ENCODE measurements at regions not wholly inside any gene's neighbourhood (a gene's known extent, or its start where the extent isn't known, plus 50 kb on each side); places are given as distances from the start of the nearest gene placed in this dataset.

DNA sequence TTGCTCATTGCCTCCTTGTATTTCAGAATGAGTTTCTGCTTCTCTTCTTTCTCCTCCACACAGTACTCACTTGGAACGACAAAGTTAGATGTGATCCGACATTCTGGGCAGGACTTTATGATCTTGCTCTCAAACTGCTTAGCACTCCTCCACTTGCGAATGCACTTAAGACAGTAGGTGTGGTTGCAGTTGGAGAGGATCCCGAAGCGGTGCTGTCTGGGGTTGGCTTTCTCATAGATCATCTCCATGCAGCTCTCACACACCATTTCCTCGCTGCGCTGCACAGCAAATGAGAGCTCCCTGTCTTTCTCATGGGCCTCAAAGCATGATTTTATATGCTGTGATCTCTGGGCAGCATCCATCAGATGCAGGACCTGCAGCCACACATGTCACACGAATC is 245.7 kb downstream of the C12orf50 start:
- DNase-seq = no peak

DNA sequence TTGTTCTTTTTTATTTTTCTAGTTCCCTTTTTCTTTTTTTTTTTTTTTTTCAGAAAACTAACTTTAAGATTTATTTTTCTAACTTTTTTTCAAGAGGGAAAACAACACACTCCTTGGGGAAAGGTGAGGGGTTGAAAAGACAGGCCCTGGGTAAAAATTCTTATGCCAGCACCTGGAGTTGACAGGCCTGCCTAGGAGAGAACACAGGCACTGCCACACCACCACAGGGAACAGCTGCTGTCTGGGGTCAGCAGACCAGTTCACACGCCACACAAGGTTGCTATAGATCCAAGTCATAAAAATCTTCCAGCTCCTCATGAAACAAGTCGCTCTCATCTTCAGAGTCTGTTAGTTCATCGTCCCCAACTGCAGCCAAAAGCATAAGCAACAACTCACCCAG is 246.4 kb downstream of the C12orf50 start:
- no peak for DNase-seq

DNA sequence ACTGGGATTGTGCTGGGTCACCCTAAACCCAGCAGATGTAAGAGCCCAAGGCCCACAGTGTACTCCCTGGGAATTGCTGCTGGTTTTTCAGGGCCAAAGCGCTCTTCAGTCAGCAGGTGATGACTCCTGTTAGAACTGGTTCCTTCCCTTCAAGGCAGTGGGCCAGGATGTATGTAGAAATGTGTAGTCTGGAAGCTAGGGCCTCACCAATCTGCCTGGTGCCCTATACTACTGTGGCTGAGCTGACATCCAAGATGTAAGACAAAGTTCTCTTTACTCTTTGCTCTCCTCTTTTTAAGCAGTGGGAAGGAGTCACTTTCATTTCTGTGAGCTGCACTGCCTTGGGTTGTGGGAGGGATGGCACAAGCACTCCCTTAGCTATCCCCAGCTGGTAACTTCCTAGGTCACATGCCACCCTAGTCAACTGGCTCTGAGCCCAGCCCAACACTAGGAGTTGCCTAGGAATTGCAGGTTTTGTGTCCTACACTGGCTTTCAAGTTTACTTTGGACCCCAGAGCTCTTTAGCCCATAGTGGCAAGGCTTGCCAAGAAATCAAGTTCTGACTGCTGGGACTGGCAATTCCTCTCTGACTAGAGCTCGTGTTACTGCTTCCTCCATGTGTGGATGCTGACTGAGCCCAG is 249.2 kb downstream of the C12orf50 start:
- peak; percentile 61 for DNase-seq

DNA sequence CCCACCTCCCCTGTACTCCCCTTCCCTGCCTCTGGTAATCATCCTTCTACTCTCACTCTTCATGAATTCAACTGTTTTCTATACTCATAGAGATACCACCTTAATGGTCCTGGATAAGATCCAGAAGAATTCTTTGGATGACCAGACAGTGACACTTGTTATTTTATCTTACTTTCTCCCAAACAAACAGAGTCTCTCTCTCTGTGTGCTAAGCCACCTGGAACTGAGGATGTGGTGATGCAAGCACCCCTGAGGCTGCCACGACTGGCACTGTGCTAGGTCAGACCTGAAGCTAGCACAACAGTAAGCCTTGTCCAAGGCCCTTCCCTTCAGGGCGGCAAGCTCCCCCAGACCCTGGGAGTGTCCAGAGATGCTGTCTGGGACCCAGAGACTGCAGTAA is 250.2 kb downstream of the C12orf50 start:
- DNase-seq = no peak

DNA sequence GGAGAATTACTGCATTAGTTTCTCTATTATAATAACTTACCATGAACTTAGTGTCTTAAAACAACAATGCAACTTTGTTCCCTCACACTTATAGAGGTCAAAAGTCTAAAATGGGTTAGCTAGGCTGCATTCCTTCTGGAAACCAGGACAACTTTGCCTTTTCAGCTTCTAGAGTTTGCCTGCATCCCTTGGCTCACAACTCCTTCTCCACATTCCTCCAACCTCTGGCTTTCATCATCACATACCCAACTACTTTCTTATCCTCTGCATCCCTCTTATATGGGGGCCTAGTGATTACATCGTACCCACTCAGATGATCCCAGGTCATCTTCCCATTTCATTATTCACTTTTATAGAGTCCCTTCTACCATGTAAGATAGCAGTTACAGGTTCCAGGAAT is 251.1 kb downstream of the C12orf50 start:
- no peak for DNase-seq

DNA sequence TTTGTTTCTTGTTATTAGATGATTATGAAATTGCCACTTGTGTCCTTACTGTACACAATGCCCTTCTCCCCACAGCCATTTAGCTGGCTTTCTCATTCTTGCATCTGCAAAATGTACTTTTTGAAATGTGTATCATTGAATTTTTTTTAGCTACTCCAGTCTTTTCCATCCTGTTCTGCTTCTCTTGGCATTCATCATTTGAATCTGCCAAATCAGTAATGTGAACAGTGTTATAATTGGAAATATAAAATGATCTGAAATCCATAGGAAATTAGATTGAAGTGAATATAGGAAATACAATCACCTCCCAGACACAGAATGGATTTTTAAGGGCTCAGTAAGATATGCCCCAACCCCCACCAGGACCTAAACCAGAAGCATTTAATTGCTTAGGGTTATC is 253.4 kb downstream of the C12orf50 start:
- DNase-seq = no peak

DNA sequence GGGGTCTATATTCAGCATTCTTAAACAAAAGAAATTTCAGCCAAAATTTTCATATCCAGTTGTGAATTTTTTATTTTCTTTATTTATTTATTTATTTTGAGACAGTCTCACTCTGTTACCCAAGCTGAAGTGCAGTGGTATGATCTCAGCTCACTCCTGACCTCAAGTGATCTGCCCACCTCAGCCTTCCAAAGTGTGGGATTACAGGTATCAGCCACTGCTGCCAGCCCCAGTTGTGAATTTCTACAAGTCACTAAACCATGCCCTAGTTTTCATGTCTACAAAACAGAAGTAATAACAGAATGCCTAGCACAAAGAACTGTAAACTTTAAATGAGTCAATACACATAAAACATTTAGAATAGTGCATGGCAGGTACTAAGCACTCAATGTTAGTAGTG is 254.2 kb downstream of the C12orf50 start:
- no peak for DNase-seq

GRCh38 chr12:87772401-87772800 is 256.8 kb downstream of the C12orf50 start:
- DNase-seq = no peak

- no peak for DNase-seq
These were observed 260.5 kb downstream of the C12orf50 start for GRCh38 chr12:87768501-87769287.

DNA sequence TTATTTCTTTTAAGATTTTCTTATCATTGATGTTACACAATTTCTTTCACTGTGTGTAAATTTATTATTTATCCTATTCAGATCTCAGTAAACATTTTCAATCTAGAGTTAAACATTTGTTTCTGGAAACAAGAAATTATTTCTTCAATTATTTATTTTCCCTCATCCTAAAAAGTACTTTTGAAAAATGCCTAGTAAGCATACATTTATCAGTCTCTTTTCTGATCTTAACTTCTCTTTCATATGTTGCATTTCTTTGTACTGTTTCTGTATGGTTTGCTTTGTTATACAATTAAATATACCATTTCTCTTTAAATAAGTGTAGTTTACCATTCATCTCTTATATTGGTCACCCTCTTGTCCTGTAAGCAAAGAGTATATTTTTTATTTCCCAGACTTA is 263.2 kb downstream of the C12orf50 start:
- DNase-seq = no peak

GRCh38 chr12:87760943-87761342 is 268.3 kb downstream of the C12orf50 start:
- no peak for DNase-seq

GRCh38 chr12:87758271-87758670 is 270.9 kb downstream of the C12orf50 start:
- DNase-seq = no peak

- DNase-seq = no peak
These were observed 272.5 kb downstream of the C12orf50 start for GRCh38 chr12:87756721-87757120.

DNA sequence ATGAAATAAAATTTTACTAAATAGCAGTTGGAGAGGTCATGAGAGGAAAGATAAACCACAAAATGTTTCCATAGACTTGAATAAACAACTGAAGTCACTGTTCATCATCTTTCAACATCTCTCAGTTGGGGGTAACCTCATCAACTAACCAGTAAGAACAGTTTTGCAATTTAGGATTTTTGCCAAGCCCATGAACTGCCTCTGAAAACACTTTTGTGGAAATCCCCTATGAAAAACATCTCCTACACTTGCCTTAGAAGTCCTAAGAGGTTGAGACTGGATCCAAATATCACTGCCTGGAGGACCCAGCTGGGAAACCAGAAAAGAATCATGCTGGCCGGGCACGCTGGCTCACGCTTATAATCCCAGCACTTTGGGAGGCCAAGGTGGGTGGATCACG is 273.1 kb downstream of the C12orf50 start:
- no peak for DNase-seq

DNA sequence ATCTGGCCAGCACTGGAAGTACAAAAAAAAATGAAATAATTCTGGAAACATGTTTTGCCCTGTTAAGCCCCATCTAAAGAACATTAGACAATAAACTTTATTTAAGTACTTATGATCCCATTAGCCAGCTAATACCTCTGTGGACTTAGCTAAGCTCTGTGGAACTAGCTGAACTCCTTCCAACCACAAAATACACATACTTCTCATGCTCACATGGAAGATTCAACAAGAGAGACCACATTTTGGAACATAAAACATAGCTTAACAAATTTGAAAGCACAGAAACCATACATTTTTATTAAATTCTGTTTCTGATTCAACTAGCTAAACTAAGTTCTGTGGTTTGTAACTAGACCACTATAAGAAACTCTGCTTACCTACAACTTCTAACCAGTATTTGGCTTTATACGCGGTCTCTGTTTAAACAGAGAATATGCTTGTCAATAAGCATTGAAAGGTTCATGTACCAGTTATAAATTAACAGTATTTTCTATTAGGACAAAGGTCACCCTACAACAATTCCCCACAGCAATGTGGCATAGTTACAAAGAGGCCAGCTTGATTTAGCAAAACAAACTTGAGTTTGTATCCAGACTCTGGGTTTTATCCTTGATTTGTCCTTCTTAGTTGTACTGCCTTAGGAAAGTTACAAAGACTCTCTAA is 300.1 kb downstream of the C12orf50 start:
- DNase-seq = no peak

DNA sequence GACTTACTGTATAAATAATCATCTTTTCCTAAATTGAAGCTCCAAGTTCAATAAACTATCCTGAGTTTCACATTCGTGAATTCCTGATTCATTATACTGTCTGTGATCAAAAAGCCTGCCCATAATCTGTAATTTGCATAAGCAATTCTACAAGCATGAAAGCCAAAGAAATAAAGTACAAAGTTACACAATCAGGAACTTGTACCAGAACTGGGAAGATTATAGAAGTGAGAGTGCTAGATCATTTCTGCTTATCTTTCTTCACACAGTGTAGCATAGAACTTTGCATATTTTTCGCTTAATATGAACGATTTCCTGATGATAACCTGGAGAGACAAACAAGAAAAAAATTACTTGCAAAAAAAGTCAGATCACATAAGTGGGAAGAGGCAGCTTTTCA is 308.2 kb downstream of the C12orf50 start:
- DNase-seq = no peak

- peak; percentile 17 for DNase-seq
These were observed 324.8 kb downstream of the C12orf50 start for GRCh38 chr12:87704374-87704773.

- no peak for DNase-seq
These were observed 338.9 kb downstream of the C12orf50 start for GRCh38 chr12:87690236-87690810.

DNA sequence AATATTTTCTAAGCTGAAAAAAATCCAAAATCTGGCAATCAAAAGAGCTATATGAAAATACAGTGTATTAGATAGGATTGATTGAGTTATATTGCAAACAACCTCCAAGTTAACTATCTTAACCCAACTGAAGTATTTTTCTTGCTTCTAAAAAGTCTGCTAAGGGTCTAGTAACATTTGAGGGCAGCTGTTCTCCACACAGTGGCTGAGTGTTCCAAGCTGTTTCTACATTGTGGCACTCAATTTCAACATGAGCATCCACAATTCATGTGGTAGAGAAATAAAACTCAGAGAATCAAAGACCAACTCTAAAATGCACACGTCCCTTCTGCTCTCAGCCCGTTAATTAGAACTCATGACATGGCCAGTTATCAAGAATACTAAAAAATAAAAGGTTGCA is 340.0 kb downstream of the C12orf50 start:
- DNase-seq = no peak

GRCh38 chr12:87687362-87687761 is 341.8 kb downstream of the C12orf50 start:
- DNase-seq = no peak

DNA sequence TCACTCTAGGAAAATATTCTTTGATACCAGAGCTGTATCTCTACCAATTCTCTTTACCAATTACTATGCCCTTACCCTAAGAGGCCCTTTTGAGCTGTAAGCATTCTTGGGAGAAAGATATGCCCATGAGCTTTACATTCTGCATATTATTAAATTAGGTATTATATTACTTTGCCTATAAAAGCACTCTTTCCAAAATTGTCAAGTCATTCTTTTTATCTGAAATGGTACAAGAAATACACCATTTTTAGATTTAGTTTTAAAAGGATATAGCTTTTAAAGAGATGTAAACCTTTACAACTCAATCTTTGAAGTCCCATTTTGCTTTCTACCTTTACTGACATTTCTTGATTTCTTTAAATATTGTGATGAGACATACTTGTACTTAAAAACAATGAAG is 343.5 kb downstream of the C12orf50 start:
- DNase-seq = no peak

DNA sequence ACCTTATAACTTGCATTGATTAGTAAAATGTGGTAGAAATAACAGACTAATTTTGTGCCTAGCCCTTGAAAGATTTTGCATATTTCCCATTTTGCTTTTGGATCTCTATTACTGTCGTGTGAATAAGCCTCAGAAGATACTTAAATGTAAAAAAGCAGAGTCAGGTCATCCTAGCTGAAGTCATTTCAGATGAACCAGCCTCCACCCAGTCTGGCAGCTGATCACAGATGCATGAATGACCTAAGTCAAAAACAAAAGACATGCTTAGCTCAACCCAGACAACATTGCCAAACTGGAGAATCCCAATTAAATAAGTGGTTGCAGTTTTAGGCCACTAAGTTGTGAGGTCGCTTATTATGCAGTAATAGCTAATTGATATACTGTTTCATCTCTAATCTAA is 349.9 kb downstream of the C12orf50 start:
- DNase-seq = peak; percentile 15

DNA sequence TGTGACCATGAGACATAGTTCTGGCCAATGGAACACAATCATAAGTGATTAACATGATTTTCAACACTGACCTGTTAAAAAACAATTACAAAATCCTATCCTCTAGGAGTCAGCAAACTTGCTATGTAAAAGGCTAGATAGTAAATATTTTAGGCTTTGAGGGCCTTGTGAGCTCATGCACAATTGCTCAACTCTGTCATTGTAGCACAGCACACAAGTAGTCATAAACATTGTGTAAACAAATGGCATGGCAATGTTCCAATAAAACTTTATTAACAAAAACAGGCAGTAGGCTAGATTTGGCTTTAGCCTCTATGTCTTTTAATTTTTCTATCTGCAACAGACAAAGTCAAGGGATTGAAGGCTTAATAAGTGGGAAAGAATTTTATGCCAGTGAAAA is 350.7 kb downstream of the C12orf50 start:
- no peak for DNase-seq

DNA sequence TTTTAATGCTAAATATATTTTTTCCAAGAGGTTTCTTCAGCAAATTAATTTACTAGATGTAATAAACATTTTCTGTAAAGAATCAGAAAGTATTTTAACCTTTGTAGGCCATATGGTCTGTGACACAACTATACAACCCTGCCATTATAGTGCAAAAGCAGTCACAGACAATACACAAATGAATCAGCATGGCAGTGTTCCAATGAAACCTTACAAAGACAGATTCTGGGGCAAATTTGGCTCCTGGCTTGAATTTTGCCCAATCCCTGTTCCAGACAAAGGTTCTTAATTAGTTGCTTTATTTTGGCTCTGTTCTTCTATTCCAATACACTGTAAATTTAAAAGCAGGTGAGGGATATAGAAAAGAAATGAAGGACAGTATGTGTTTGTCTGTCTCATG is 352.5 kb downstream of the C12orf50 start:
- DNase-seq = peak; percentile 76

Data from NCI-H69 (cell line).